Endothelial cell (in vitro differentiated cells): ENCODE measurements at regions not wholly inside any gene's neighbourhood (a gene's known extent, or its start where the extent isn't known, plus 50 kb on each side); places are given as distances from the start of the nearest gene placed in this dataset.

Source experiments
- DNase-seq: peaks from one replicate; pipeline ENCODE4 v3.0.0; 2021; ENCODE audit warnings: low spot score
- H3K27ac Mint-ChIP-seq: one replicate; pipeline ENCODE4 v1.8.0; 2021; ENCODE audit warnings: mixed read lengths, inconsistent platforms; ENCODE audit not compliant: unreplicated experiment
- H3K27me3 Mint-ChIP-seq: one replicate; pipeline ENCODE4 v1.8.0; 2021; ENCODE audit warnings: mild to moderate bottlenecking, moderate library complexity, mixed read lengths, inconsistent platforms; ENCODE audit not compliant: unreplicated experiment
- H3K36me3 Mint-ChIP-seq: one replicate; pipeline ENCODE4 v1.8.0; 2021; ENCODE audit warnings: mild to moderate bottlenecking, low read depth, mixed read lengths, inconsistent platforms; ENCODE audit not compliant: unreplicated experiment
- H3K4me1 Mint-ChIP-seq: one replicate; pipeline ENCODE4 v1.8.0; 2021; ENCODE audit warnings: mild to moderate bottlenecking, mixed read lengths, inconsistent platforms; ENCODE audit not compliant: unreplicated experiment
- H3K4me3 Mint-ChIP-seq: one replicate; pipeline ENCODE4 v1.8.0; 2021; ENCODE audit warnings: mild to moderate bottlenecking, mixed read lengths, inconsistent platforms; ENCODE audit not compliant: unreplicated experiment
- H3K9me3 Mint-ChIP-seq: one replicate; pipeline ENCODE4 v1.8.0; 2021; ENCODE audit warnings: mixed read lengths, inconsistent platforms; ENCODE audit not compliant: unreplicated experiment
- CTCF ChIP-seq: fragments of 200-600 bp; sonication (generic); IDR thresholded peaks from one replicate; pipeline ENCODE4 v1.5.0; 2021; ENCODE audit warnings: antibody characterized with exemption; ENCODE audit not compliant: unreplicated experiment

GRCh38 chr4:12692815-12693214 is 791.3 kb downstream of the RAB28 start:
- H3K4me3 Mint-ChIP-seq = no peak overlapping the region
- no peak overlapping the region for H3K27ac Mint-ChIP-seq
- no peak for DNase-seq
- H3K9me3 Mint-ChIP-seq = no peaks in the 10 kb centered on the region
- H3K36me3 Mint-ChIP-seq = no peaks in the 10 kb centered on the region
- H3K4me1 Mint-ChIP-seq = no peaks in the 10 kb centered on the region
- H3K27me3 Mint-ChIP-seq = no peaks in the 10 kb centered on the region
- no peak for TF ChIP-seq CTCF

DNA sequence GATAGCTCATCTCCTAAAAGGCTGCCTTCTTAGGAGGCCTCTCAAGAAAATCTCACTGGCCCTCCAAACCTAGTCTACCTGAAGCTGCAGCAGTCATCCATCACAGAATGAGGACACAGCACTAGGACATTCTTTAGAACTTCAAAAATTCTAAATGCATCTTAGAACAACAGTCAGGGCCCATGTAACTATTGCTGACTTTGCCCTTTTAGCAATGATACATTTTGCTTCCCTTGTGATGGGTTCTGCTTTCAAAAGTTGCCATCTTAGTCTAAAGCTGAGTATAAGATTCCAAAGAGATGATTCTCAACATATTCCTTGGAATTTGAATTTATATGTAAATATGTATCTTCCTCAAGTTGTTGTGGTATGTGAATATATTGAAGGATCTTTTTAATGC is 793.0 kb downstream of the RAB28 start:
- no peak overlapping the region for H3K27ac Mint-ChIP-seq
- DNase-seq = no peak
- no peak for TF ChIP-seq CTCF
- H3K27me3 Mint-ChIP-seq = no peaks in the 10 kb centered on the region
- H3K4me1 Mint-ChIP-seq = no peaks in the 10 kb centered on the region
- H3K36me3 Mint-ChIP-seq = no peaks in the 10 kb centered on the region
- H3K4me3 Mint-ChIP-seq = no peak overlapping the region
- no peaks in the 10 kb centered on the region for H3K9me3 Mint-ChIP-seq

GRCh38 chr4:12689457-12689856 is 794.7 kb downstream of the RAB28 start:
- H3K27ac Mint-ChIP-seq = no peak overlapping the region
- no peaks in the 10 kb centered on the region for H3K4me1 Mint-ChIP-seq
- no peaks in the 10 kb centered on the region for H3K27me3 Mint-ChIP-seq
- H3K36me3 Mint-ChIP-seq = no peaks in the 10 kb centered on the region
- no peak overlapping the region for H3K4me3 Mint-ChIP-seq
- no peaks in the 10 kb centered on the region for H3K9me3 Mint-ChIP-seq
- no peak for TF ChIP-seq CTCF
- DNase-seq = no peak

GRCh38 chr4:12679217-12679616 is 804.9 kb downstream of the RAB28 start:
- Mint-ChIP-seq H3K4me3 (no peak overlapping the region), H3K27ac (no peak overlapping the region), H3K27me3 (no peaks in the 10 kb centered on the region), H3K36me3 (no peaks in the 10 kb centered on the region), H3K4me1 (no peaks in the 10 kb centered on the region), H3K9me3 (peaks cover 3% of the 10 kb centered on the region)
- TF ChIP-seq CTCF = peak; percentile 24
- DNase-seq = no peak

DNA sequence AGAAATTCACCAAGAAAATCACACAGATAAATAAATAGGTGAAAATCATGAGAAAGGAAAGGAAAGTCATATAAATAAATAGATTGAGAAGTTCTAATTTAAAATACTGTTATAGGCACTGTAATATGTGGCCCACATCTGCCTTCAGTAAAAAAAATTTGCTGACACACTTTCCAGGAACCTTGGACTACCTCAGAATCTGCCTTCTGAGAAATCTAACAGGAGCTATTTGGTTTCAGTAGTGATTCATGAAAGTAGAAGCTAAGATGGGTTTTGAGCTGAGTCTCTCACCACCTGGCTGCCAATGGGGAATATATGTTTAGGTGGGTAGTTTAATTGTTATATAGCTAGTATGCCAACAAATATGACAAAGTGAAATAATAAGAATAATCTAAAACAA is 810.0 kb downstream of the RAB28 start:
- H3K27me3 Mint-ChIP-seq = no peaks in the 10 kb centered on the region
- peaks cover 3% of the 10 kb centered on the region for H3K9me3 Mint-ChIP-seq
- no peak overlapping the region for H3K4me3 Mint-ChIP-seq
- DNase-seq = no peak
- no peaks in the 10 kb centered on the region for H3K4me1 Mint-ChIP-seq
- no peak for TF ChIP-seq CTCF
- no peak overlapping the region for H3K27ac Mint-ChIP-seq
- H3K36me3 Mint-ChIP-seq = no peaks in the 10 kb centered on the region
